BE2C (cell line): ENCODE measurements at regions not wholly inside any gene's neighbourhood (a gene's known extent, or its start where the extent isn't known, plus 50 kb on each side); places are given as distances from the start of the nearest gene placed in this dataset.

Experiments used
- DNase-seq: peaks from one replicate; pipeline ENCODE4 v3.0.0-alpha.2; 2020
- H3K27me3 ChIP-seq: fragments of 250-450 bp; sonication (Bioruptor Pico); 2 replicates; pipeline ENCODE4 v1.5.1; 2020; ENCODE audit warnings: mild to moderate bottlenecking
- H3K36me3 ChIP-seq: fragments of 250-450 bp; sonication (Bioruptor Pico); 2 replicates; pipeline ENCODE4 v1.5.1; 2020; ENCODE audit warnings: mild to moderate bottlenecking
- H3K4me1 ChIP-seq: fragments of 250-450 bp; sonication (Bioruptor Pico); 2 replicates; pipeline ENCODE4 v1.5.1; 2020
- H3K4me3 ChIP-seq: 2 replicates; pipeline ENCODE4 v1.5.1; 2011; ENCODE audit warnings: low read depth, low read length
- H3K9me3 ChIP-seq: fragments of 250-450 bp; sonication (Bioruptor Pico); 2 replicates; pipeline ENCODE4 v1.5.1; 2020
- TF ChIP-seq, protein P1 (sequence below): IDR thresholded peaks from 2 replicates; pipeline ENCODE4 v1.5.1; 2012; ENCODE audit warnings: mild to moderate bottlenecking, low read depth, low read length

DNA sequence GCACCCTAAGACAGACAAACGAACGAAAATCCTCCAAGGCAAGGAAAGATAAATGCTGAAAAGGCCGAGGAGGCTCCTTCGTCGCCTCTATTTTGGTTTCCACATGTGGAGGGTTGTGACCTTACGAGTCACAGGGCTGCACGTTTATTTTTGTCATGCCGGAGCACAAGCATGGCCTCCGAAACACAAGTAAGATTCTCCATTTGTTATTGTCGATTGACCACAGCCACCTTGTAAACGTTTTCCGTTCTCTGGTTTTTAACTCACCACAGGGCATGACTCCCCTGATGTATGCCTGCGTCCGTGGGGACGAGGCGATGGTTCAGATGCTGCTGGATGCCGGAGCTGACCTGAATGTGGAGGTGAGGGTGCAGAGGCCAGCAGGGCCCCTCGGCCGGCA, 73.1 kb upstream of the PWP1 start:
- Histone ChIP-seq H3K27me3 (no peaks in the 10 kb centered on the region), H3K9me3 (no peaks in the 10 kb centered on the region), H3K36me3 (no peaks in the 10 kb centered on the region), H3K4me3 (no peak overlapping the region), H3K4me1 (no peaks in the 10 kb centered on the region)
- TF ChIP-seq, protein P1, sequence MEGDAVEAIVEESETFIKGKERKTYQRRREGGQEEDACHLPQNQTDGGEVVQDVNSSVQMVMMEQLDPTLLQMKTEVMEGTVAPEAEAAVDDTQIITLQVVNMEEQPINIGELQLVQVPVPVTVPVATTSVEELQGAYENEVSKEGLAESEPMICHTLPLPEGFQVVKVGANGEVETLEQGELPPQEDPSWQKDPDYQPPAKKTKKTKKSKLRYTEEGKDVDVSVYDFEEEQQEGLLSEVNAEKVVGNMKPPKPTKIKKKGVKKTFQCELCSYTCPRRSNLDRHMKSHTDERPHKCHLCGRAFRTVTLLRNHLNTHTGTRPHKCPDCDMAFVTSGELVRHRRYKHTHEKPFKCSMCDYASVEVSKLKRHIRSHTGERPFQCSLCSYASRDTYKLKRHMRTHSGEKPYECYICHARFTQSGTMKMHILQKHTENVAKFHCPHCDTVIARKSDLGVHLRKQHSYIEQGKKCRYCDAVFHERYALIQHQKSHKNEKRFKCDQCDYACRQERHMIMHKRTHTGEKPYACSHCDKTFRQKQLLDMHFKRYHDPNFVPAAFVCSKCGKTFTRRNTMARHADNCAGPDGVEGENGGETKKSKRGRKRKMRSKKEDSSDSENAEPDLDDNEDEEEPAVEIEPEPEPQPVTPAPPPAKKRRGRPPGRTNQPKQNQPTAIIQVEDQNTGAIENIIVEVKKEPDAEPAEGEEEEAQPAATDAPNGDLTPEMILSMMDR = no peak
- no peak for DNase-seq

DNA sequence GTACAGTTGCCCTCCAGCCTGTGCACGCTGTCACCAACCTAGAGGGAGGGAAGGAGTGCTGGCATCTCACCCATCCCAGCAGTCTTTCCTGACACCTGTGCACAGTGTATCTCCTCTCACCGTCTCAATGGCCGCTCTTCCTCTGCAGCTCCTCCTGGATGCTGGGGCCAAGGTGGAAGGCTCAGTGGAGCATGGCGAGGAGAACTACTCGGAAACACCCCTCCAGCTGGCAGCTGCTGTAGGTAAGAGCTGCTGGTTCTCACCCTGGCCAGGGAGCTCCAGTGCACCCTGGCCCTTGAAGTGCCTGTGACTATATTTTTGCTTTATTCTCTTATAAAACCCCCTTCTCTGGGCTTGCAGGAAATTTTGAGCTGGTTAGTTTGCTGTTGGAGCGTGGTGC, 68.7 kb upstream of the PWP1 start:
- TF ChIP-seq, protein P1 = no peak
- H3K27me3 ChIP-seq = no peaks in the 10 kb centered on the region
- H3K4me3 ChIP-seq = no peak overlapping the region
- no peaks in the 10 kb centered on the region for H3K36me3 ChIP-seq
- H3K9me3 ChIP-seq = no peaks in the 10 kb centered on the region
- DNase-seq = no peak
- H3K4me1 ChIP-seq = no peaks in the 10 kb centered on the region

DNA sequence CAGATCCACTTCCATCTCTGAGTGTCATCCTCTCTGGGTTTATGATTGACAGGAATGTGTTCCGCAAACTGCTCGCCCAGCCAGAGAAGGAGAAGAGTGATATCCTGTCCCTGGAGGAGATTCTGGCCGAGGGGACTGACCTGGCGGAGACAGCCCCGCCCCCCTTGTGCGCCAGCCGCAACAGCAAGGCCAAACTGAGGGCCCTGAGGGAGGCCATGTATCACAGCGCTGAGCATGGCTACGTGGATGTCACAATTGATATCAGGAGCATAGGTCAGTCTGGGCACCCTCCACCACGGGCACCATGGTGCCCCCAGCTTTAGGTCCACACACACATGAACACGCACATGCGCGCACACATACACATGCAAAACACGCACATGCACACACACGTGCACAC, 67.5 kb upstream of the PWP1 start:
- H3K4me3 ChIP-seq = no peak overlapping the region
- DNase-seq = no peak
- no peaks in the 10 kb centered on the region for H3K27me3 ChIP-seq
- no peaks in the 10 kb centered on the region for H3K9me3 ChIP-seq
- no peaks in the 10 kb centered on the region for H3K4me1 ChIP-seq
- TF ChIP-seq, protein P1 = no peak
- no peaks in the 10 kb centered on the region for H3K36me3 ChIP-seq

DNA sequence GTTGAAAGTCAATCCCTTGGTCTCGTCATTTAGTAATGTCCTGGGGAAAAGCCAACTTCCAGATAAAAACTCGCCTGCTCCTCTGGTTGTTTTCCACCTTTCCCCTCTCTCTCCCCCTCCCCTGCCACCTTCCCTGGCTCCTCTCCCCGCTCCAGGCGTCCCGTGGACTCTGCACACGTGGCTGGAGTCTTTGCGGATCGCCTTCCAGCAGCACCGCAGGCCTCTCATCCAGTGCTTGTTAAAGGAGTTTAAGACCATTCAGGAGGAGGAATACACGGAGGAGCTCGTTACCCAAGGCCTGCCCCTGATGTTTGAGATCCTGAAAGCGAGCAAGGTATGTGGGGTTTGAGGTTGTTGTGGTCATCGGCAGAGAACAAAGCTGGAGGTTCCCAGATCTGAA, 65.8 kb upstream of the PWP1 start:
- H3K36me3 ChIP-seq = no peaks in the 10 kb centered on the region
- H3K4me1 ChIP-seq = no peaks in the 10 kb centered on the region
- DNase-seq = no peak
- no peaks in the 10 kb centered on the region for H3K27me3 ChIP-seq
- no peaks in the 10 kb centered on the region for H3K9me3 ChIP-seq
- TF ChIP-seq, protein P1 = no peak
- H3K4me3 ChIP-seq = no peak overlapping the region

DNA sequence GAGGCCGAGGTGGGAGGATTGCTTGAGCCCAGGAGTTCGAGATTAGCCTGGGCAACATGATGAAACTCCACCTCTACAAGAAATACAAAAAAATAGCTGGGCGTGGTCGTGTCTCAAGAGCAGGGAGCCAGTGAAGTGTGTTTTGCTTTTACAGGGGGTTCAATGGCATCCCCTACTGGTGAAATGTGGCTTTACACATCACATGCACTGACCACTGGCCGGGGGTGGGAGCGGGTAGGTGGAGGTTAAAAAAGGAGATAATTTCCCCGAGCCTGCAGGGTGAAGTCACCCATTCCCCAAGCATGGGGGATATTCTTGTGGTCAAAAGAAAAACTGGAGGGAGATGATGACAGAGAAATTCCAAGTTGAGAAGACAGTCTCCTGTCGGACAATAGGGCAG, 63.6 kb upstream of the PWP1 start:
- Histone ChIP-seq H3K4me1 (no peaks in the 10 kb centered on the region), H3K9me3 (no peaks in the 10 kb centered on the region), H3K4me3 (no peak overlapping the region), H3K36me3 (no peaks in the 10 kb centered on the region), H3K27me3 (no peaks in the 10 kb centered on the region)
- TF ChIP-seq, protein P1 = peak; percentile 75
- peak; percentile 23 for DNase-seq

DNA sequence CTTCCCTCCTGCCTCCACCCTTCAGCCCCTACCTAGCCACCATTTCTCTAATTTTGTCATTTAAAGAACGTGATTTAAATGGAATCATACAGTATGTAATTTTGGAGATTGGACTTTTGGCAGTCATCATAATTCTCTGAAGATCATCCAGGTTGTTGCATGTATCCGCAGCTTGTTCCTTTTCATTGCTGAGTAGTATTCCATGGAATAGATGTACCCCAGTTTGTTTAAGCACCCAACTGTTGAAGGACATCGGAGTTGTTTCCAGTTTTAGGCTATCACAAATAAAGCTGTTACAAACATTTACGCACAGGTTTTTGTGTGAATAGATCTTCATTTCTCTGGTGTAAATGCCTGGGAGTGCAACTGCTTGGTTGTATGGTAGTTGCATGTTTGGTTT, 61.1 kb upstream of the PWP1 start:
- no peak for DNase-seq
- H3K36me3 ChIP-seq = no peaks in the 10 kb centered on the region
- TF ChIP-seq, protein P1 = no peak
- no peaks in the 10 kb centered on the region for H3K4me1 ChIP-seq
- H3K4me3 ChIP-seq = no peak overlapping the region
- no peaks in the 10 kb centered on the region for H3K27me3 ChIP-seq
- H3K9me3 ChIP-seq = no peaks in the 10 kb centered on the region
